Esophagus squamous epithelium (tissue), 5 donors: ENCODE measurements at regions not wholly inside any gene's neighbourhood (a gene's known extent, or its start where the extent isn't known, plus 50 kb on each side); places are given as distances from the start of the nearest gene placed in this dataset.

ENCODE experiments used
- DNase-seq: peaks from one replicate; lab custom pipeline; 2025; lab: John Stamatoyannopoulos, UW
- H3K27ac ChIP-seq, 4 donors: fragments of 200-600 bp; sonication (generic); one replicate each; pipeline ENCODE4 v1.5.1; 2016 to 2019; ENCODE audit warnings: mild to moderate bottlenecking in 1 of 4
- H3K27me3 ChIP-seq, 4 donors: fragments of 200-600 bp; sonication (generic); 1 replicate in 3 of 4; 2 replicates in 1 of 4; pipeline versions ENCODE4 v1.5.1 to v1.6.0; 2017 to 2021; ENCODE audit warnings: antibody characterized with exemption in 1 of 4
- H3K36me3 ChIP-seq, 3 donors: fragments of 200-600 bp; sonication (generic); one replicate each; pipeline ENCODE4 v1.5.1; 2016 to 2019
- H3K4me1 ChIP-seq, 3 donors: fragments of 200-600 bp; sonication (generic); one replicate each; pipeline ENCODE4 v1.5.1; 2017 to 2019
- H3K4me3 ChIP-seq, 4 donors: fragments of 200-600 bp; sonication (generic); 1 replicate in 3 of 4; 2 replicates in 1 of 4; pipeline ENCODE4 v1.5.1; 2016 to 2019; ENCODE audit warnings: mild to moderate bottlenecking in 2 of 4, moderate library complexity in 1 of 4
- H3K9me3 ChIP-seq, 3 donors: fragments of 200-600 bp; sonication (generic); one replicate each; pipeline ENCODE4 v1.5.1; 2016 to 2019
- CTCF ChIP-seq, 6 experiments: fragments of 450-650 bp in 4 of 6; fragments of 200-600 bp in 2 of 6; sonication (generic) in 2 of 6; IDR thresholded peaks; one replicate each; pipeline ENCODE4 v1.5.1; 2016 to 2019; ENCODE audit warnings: antibody characterized with exemption in 6 of 6, mild to moderate bottlenecking in 4 of 6, moderate library complexity in 4 of 6
- POLR2A ChIP-seq, 4 donors: fragments of 450-650 bp; IDR thresholded peaks; one replicate each; pipeline ENCODE4 v1.6.1; 2017; ENCODE audit warnings: antibody characterized with exemption in 4 of 4, mild to moderate bottlenecking in 4 of 4, moderate library complexity in 3 of 4
- WGBS, 2 donors: methylation state at CpG; one replicate each; pipeline ENCODE4 v1.1.5; 2018; 5-methylcytosine and 5-hydroxymethylcytosine counted together
- intact Hi-C: fragments of 100-400 bp; cut with DNase I; formaldehyde crosslinking; loops from one replicate; pipeline ENCODE4 v1.15.0; 2022
- donor health status: DM: yes; HTN: yes; CAD: no.

GRCh38 chr3:127135241-127136023, 57.5 kb upstream of the PRR23E start:
- no peaks in the 10 kb centered on the region for H3K9me3 ChIP-seq
- 1 to 2% methylated on average over 17 to 27 of the region's 58 CpGs for WGBS, 2 donors
- peaks cover 0 to 73% (median 0%) of the 10 kb centered on the region in 4 donors for H3K27me3 ChIP-seq
- H3K36me3 ChIP-seq = no peaks in the 10 kb centered on the region
- TF ChIP-seq CTCF (IDR thresholded peaks at IDR 0.05) (no peak), POLR2A (IDR thresholded peaks at IDR 0.05) (no peak)
- no peak for DNase-seq
- intact Hi-C loops = no loop called here
- H3K27ac ChIP-seq = no peak overlapping the region
- H3K4me1 ChIP-seq = peaks cover 3 to 31% (median 11%) of the 10 kb centered on the region in 3 donors
- peak overlapping the region in 3 of 4 donors; percentile 7 to 54 (median 33) for H3K4me3 ChIP-seq

GRCh38 chr3:127136024-127136600, 56.8 kb upstream of the PRR23E start:
- peak overlapping the region in 1 of 4 donors; percentile 54 for H3K4me3 ChIP-seq
- WGBS, 2 donors = 63% methylated on average over 5 of the region's 16 CpGs; no CpG with 5 or more reads in 1 of the 2 donors
- intact Hi-C loops = no loop called here

GRCh38 chr3:127136706-127137105, 56.2 kb upstream of the PRR23E start:
- H3K4me1 ChIP-seq = peaks cover 3 to 34% (median 11%) of the 10 kb centered on the region in 3 donors
- intact Hi-C loops = no loop called here
- TF ChIP-seq CTCF (IDR thresholded peaks at IDR 0.05) (no peak), POLR2A (IDR thresholded peaks at IDR 0.05) (no peak)
- no peak overlapping the region for H3K27ac ChIP-seq
- H3K9me3 ChIP-seq = no peaks in the 10 kb centered on the region
- H3K4me3 ChIP-seq = no peak overlapping the region
- H3K36me3 ChIP-seq = no peaks in the 10 kb centered on the region
- 81 to 89% methylated on average over 3 to 4 of the region's 4 CpGs for WGBS, 2 donors
- no peak for DNase-seq
- peaks cover 0 to 66% (median 0%) of the 10 kb centered on the region in 4 donors for H3K27me3 ChIP-seq

More at GRCh38 chr3:127136024-127136600, 56.8 kb upstream of the PRR23E start:
- H3K27me3 ChIP-seq = peaks cover 0 to 72% (median 0%) of the 10 kb centered on the region in 4 donors
- TF ChIP-seq POLR2A (IDR thresholded peaks at IDR 0.05) (no peak), CTCF (IDR thresholded peaks at IDR 0.05) (no peak)
- H3K36me3 ChIP-seq = no peaks in the 10 kb centered on the region
- no peak for DNase-seq
- no peak overlapping the region for H3K27ac ChIP-seq
- peaks cover 3 to 31% (median 11%) of the 10 kb centered on the region in 3 donors for H3K4me1 ChIP-seq
- H3K9me3 ChIP-seq = no peaks in the 10 kb centered on the region

GRCh38 chr3:127137113-127137512, 55.8 kb upstream of the PRR23E start:
- WGBS, 2 donors = 93 to 100% methylated on average over 2 to 8 of the region's 8 CpGs
- Histone ChIP-seq H3K4me3 (no peak overlapping the region), H3K27me3 (peaks cover 0 to 62% (median 0%) of the 10 kb centered on the region in 4 donors), H3K4me1 (peaks cover 3 to 38% (median 11%) of the 10 kb centered on the region in 3 donors), H3K9me3 (no peaks in the 10 kb centered on the region), H3K27ac (no peak overlapping the region), H3K36me3 (no peaks in the 10 kb centered on the region)
- DNase-seq = no peak
- intact Hi-C loops = no loop called here
- no peak for TF ChIP-seq POLR2A (IDR thresholded peaks at IDR 0.05)
- TF ChIP-seq CTCF (IDR thresholded peaks at IDR 0.05) = no peak
